Activated T-cell treated with anti-CD3 and anti-CD28 coated beads, Interleukin-2, amount 50 U/mL, for 4 hours (primary cell): ENCODE measurements at regions not wholly inside any gene's neighbourhood (a gene's known extent, or its start where the extent isn't known, plus 50 kb on each side); places are given as distances from the start of the nearest gene placed in this dataset.

Source experiments
- ATAC-seq, 2 donors: fragments of 200-7000 bp; cut with Tn5 transposase; one replicate each; pipeline ENCODE4 v1.10.0; 2021
- DNase-seq: peaks from one replicate; pipeline ENCODE4 v3.0.0-alpha.2; 2020
- H3K27me3 Mint-ChIP-seq: one replicate; pipeline ENCODE4 v1.8.0; 2021; ENCODE audit warnings: low read depth, mixed read lengths
- H3K36me3 Mint-ChIP-seq: one replicate; pipeline ENCODE4 v1.8.0; 2022; ENCODE audit warnings: mixed read lengths; ENCODE audit not compliant: insufficient read depth
- H3K4me1 Mint-ChIP-seq: one replicate; pipeline ENCODE4 v1.8.0; 2021; ENCODE audit warnings: low read depth, mixed read lengths
- H3K4me3 Mint-ChIP-seq: one replicate; pipeline ENCODE4 v1.8.0; 2021; ENCODE audit warnings: mild to moderate bottlenecking, moderate library complexity, mixed read lengths
- H3K9me3 Mint-ChIP-seq: one replicate; pipeline ENCODE4 v1.8.0; 2021; ENCODE audit warnings: mixed read lengths

GRCh38 chr9:89554307-89555035, 50.3 kb upstream of the GADD45G start:
- ATAC-seq (no peak), DNase-seq (no peak)
- Mint-ChIP-seq H3K36me3 (no peaks in the 10 kb centered on the region), H3K9me3 (no peaks in the 10 kb centered on the region), H3K4me3 (no peak overlapping the region), H3K27me3 (no peaks in the 10 kb centered on the region), H3K4me1 (peaks cover 18% of the 10 kb centered on the region)

GRCh38 chr9:89553451-89554010, 51.3 kb upstream of the GADD45G start:
- ATAC-seq (no peak), DNase-seq (no peak)
- H3K27me3 Mint-ChIP-seq, result no peaks in the 10 kb centered on the region
- H3K9me3 Mint-ChIP-seq, result no peaks in the 10 kb centered on the region
- peaks cover 26% of the 10 kb centered on the region for H3K4me1 Mint-ChIP-seq
- no peaks in the 10 kb centered on the region for H3K36me3 Mint-ChIP-seq
- H3K4me3 Mint-ChIP-seq, result no peak overlapping the region

GRCh38 chr9:89550346-89550927, 52.5 kb upstream of the SEMA4D start:
- H3K4me3 Mint-ChIP-seq, result no peak overlapping the region
- peaks cover 16% of the 10 kb centered on the region for H3K4me1 Mint-ChIP-seq
- H3K9me3 Mint-ChIP-seq, result peaks cover 8% of the 10 kb centered on the region
- ATAC-seq (no peak), DNase-seq (no peak)
- H3K36me3 Mint-ChIP-seq, result peaks cover 3% of the 10 kb centered on the region
- H3K27me3 Mint-ChIP-seq, result no peaks in the 10 kb centered on the region

GRCh38 chr9:89549031-89549644, 51.2 kb upstream of the SEMA4D start:
- DNase-seq, result peak; percentile 89
- Mint-ChIP-seq H3K36me3 (peaks cover 3% of the 10 kb centered on the region), H3K27me3 (no peaks in the 10 kb centered on the region), H3K9me3 (peaks cover 13% of the 10 kb centered on the region), H3K4me1 (peaks cover 16% of the 10 kb centered on the region), H3K4me3 (no peak overlapping the region)
- peak; percentile 97 to 99 for ATAC-seq

GRCh38 chr9:89548071-89548638, 50.2 kb upstream of the SEMA4D start:
- peaks cover 13% of the 10 kb centered on the region for H3K9me3 Mint-ChIP-seq
- ATAC-seq (no peak), DNase-seq (no peak)
- no peak overlapping the region for H3K4me3 Mint-ChIP-seq
- peaks cover 3% of the 10 kb centered on the region for H3K36me3 Mint-ChIP-seq
- H3K27me3 Mint-ChIP-seq, result no peaks in the 10 kb centered on the region
- peaks cover 16% of the 10 kb centered on the region for H3K4me1 Mint-ChIP-seq
